HG02870 (cell line): ENCODE measurements at regions not wholly inside any gene's neighbourhood (a gene's known extent, or its start where the extent isn't known, plus 50 kb on each side); places are given as distances from the start of the nearest gene placed in this dataset.
"Not testable (repeated sequence)": the region's sequence is repeated elsewhere in the genome, so short reads cannot be mapped to it uniquely, and the experiment has no call there.

Source experiments
- ATAC-seq: cut with Tn5 transposase; IDR thresholded peaks from one replicate; pipeline ENCODE4 v1.9.1; 2021; ENCODE audit warnings: mild to moderate bottlenecking, moderate library complexity; ENCODE audit not compliant: unreplicated experiment

- ATAC-seq: no peak
Measured at GRCh38 chr10:108327706-108328105, 1163.2 kb upstream of the SORCS1 start.

GRCh38 chr10:108323274-108323798 lies 1158.8 kb upstream of the SORCS1 start:
- ATAC-seq: no peak

DNA sequence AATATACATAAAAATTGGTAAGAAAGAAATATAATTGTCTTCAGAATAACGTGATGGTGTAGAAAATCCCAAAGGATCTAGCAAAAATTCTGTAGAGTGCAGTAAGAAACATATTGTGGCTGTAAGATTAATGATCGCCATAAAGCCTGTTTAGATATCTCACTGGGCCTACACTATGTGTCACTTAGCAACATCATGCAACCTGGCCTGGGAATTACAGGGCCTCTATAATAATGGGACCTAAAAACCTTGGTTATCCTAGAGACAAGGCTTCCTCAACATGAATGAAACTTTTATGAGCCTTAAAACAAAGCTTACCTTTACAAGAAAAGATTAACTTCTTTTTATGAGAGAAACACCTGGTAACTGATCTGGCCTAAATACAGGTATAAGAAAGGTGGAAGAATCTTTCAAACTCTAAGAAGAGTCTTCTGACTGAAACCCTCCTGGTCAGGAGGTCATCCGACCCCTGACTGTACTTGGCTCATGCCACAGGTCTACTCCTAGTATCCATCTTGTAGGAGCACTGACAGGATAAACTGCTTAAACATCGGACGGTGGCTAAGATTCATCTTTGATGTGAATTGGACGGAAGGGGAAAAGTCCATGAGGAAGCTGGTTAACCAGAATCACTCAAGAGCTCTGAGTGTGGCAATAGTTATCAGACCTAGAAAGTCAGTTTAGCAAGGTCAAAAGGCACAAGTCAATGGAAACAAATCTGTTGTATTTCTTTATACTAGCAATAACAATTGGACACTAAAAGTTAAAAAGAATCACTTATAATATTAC lies 1155.1 kb upstream of the SORCS1 start:
- ATAC-seq: no peak

- not testable (repeated sequence) for ATAC-seq
Measured at GRCh38 chr10:108315636-108316035, 1151.1 kb upstream of the SORCS1 start.

DNA sequence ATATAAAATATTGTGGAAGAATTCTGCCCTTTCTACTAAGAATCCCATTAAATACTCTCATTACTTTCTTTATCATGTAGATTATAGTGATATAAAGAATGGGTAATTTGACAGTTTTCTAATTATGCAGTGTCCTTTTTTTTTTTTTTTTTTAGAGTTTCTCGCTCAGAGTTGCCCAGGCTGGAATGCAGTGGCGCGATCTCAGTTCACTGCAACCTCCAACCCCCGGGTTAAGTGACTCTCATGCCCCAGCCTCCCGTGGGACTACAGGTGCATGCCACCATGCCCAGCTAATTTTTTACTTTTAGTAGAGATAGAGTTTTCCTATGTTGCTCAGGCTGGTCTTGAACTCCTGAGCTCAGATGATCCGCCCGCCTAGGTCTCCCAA lies 1143.4 kb upstream of the SORCS1 start:
- no peak for ATAC-seq

DNA sequence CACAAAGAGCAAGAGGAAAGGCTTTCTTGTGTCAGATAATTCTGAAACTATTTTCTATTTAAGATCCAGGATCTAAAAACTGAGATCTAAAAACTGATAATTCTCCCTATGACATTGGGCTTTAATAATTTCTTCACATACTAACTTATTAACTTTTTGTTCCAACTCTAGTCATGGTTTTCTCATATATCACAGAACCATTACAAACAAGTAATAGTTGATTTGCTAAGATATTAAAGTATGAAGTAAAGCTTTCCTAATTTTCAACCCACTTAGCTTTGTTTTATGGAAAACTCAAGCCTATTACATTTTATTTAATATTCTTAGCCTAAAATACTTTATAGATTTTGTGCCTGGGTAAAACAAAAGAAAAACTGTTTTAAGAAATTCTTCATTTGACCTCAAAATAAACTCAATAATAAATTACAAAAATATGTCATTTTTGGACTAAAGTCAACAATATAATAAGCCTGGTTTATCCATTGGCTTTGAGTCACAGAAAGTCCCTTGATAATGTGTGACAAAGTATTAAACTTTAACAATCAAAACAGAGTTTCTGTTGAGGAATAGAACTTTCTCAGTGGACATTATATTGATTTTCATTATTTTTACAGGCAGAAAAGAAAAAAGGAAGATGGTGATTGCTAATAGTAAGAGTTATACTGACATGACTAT lies 1142.9 kb upstream of the SORCS1 start:
- no peak for ATAC-seq

GRCh38 chr10:108303149-108303548 lies 1138.6 kb upstream of the SORCS1 start:
- ATAC-seq: no peak

- no peak for ATAC-seq
Measured at GRCh38 chr10:108301002-108301401, 1136.5 kb upstream of the SORCS1 start.

DNA sequence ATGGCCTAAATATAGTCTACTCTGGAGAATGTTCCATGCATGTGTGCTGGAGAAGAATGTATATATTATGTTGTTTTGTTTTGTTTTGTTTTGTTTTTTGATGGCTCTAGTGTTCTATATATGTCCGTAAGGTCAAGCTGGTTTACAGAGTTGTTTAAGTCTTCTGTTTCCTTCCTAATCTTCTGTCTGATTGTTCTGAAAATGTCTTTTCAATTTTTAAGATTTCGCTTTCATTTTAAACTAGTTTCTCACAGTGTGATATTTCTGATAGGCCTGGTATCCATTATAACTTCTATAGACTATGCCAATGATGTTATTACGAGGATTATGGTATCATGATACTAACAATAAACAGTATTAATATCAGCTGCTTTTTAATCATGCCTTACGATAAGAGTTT lies 1126.3 kb upstream of the SORCS1 start:
- no peak for ATAC-seq

DNA sequence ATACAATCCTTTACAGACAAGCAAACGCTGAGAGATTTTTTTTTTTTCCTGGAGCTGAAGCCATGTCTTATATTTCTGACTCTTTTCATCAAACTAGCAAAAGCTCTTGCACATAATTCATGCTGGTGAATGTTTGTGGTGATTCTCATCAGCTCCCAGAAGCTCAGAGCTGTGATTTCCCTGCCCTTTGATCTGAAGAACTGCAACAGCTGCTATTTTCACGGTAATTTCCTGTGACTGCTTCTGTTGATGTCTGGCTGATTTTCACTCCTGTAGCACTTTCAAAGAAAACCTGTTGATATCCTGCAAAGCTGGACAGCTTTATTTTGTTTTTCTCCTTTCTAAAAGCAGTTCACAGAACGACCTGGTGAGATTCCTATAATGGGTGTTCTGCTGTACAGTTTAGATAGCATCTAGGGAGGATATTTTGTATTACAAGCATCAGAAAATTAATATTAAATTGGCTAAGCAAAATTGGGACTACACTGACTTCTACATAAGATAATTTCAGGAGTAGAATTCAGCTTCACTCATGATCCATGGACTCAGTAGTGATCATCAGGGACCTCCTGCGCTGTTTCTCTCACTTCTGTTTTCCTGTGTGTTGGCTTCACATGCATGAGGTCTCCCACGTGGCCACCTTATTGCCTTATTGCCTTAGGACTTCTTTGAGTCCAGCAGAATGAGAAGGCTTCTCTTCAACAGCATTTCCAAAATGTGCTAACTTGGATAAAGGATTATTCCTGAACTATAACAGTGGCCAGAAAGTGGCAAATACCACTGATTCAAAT lies 1111.6 kb upstream of the SORCS1 start:
- no peak for ATAC-seq

GRCh38 chr10:108260383-108260906 lies 1095.9 kb upstream of the SORCS1 start:
- ATAC-seq: no peak

- ATAC-seq: no peak
Measured at GRCh38 chr10:108254089-108254488, 1089.6 kb upstream of the SORCS1 start.

DNA sequence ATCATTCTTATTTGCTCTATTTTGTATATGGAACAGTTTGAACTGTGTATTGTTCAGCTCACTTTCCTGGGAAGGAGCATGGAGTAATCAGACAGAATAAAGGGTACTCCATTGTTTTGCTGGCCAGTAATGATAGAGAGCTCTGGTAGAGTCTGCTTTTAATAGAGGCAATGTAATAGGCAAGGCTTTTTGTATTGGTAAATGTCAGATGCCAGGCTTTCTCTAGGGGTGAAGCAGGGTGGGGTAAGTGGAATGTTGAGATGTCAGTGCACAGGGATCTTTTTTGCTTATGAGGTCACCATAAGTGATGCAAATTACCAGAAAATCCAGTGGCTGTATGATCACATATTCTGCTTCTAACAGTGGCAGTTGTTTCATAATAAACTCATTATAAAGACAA lies 1088.3 kb upstream of the SORCS1 start:
- no peak for ATAC-seq

GRCh38 chr10:108250936-108251620 lies 1086.6 kb upstream of the SORCS1 start:
- no peak for ATAC-seq

GRCh38 chr10:108249940-108250339 lies 1085.4 kb upstream of the SORCS1 start:
- no peak for ATAC-seq

GRCh38 chr10:108244443-108245228 lies 1080.1 kb upstream of the SORCS1 start:
- no peak for ATAC-seq

DNA sequence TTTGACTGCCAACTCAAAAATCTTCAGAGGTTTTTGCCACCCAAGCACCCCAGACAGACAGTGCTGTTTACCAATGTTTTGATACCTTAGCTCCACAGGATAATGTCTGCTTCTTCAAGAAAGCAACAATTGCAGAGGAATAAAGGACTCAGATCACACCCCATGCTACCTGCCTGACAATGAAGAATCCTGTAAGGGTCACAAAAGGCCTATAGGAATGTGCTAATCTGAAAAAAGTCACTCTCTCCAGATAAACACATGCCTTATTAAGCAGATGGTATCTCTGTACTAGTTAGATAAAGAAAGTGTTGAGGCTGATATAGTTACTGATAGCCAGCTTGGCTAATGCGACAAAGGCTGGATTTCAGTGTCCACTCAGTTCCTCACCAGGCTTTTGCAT lies 1076.7 kb upstream of the SORCS1 start:
- no peak for ATAC-seq

DNA sequence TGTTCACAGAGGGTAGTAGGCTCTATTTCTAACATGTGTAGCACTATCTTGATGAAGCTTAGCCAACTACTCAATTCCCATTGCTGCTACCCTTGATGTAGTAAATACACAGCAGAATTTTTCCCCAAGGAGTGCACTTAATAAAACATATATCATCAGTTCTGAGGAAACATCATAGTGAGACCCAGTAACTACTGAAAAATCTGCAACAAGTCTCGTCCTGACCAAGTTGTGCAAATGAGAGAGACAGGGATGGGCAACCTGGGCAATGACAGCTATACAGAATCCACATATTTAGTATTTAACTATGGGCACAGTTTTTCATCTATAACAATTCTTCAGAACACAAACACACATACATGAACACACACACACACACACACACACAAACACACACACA lies 1073.8 kb upstream of the SORCS1 start:
- ATAC-seq: no peak

GRCh38 chr10:108230478-108231170 lies 1066.1 kb upstream of the SORCS1 start:
- ATAC-seq: no peak
